ENCODE measurements at regions not wholly inside any gene's neighbourhood (a gene's known extent, or its start where the extent isn't known, plus 50 kb on each side); places are given as distances from the start of the nearest gene placed in this dataset.

GRCh38 chr2:205878999-205879762 lies 196.9 kb downstream of the NRP2 start:
- Histone ChIP-seq H4K20me1 (ENCODE audit: low read depth) (no peaks in the 10 kb centered on the region), H3K4me2 (no peak overlapping the region), H3K27me3 (no peaks in the 10 kb centered on the region), H2AFZ (replicated peaks) (peak overlapping the region; percentile 60), H3K9ac (no peak overlapping the region), H3K79me2 (ENCODE audit: low read depth) (no peaks in the 10 kb centered on the region), H3K27ac (no peak overlapping the region), H3K9me3 (ENCODE audit: low read depth) (no peaks in the 10 kb centered on the region), H3K4me1 (peaks cover 16% of the 10 kb centered on the region), H3F3A (ENCODE audit: low read depth) (no peaks in the 10 kb centered on the region), H3K36me3 (no peaks in the 10 kb centered on the region), H3K4me3 (no peak overlapping the region)
- TF ChIP-seq EZH2phosphoT487 (IDR thresholded peaks at IDR 0.05) (no peak), EZH2 (IDR thresholded peaks at IDR 0.05) (no peak)
- TF ChIP-seq, protein P1, sequence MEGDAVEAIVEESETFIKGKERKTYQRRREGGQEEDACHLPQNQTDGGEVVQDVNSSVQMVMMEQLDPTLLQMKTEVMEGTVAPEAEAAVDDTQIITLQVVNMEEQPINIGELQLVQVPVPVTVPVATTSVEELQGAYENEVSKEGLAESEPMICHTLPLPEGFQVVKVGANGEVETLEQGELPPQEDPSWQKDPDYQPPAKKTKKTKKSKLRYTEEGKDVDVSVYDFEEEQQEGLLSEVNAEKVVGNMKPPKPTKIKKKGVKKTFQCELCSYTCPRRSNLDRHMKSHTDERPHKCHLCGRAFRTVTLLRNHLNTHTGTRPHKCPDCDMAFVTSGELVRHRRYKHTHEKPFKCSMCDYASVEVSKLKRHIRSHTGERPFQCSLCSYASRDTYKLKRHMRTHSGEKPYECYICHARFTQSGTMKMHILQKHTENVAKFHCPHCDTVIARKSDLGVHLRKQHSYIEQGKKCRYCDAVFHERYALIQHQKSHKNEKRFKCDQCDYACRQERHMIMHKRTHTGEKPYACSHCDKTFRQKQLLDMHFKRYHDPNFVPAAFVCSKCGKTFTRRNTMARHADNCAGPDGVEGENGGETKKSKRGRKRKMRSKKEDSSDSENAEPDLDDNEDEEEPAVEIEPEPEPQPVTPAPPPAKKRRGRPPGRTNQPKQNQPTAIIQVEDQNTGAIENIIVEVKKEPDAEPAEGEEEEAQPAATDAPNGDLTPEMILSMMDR (IDR thresholded peaks at IDR 0.05), result no peak
- peaks cover 10% of the 10 kb centered on the region for H3K4me1 Mint-ChIP-seq
- peaks cover 4% of the 10 kb centered on the region for H3K9me3 Mint-ChIP-seq
- peak overlapping the region; percentile 12 for H3K4me3 Mint-ChIP-seq
- peak overlapping the region; percentile 68 for H3K27ac Mint-ChIP-seq
- peaks cover 6% of the 10 kb centered on the region for H3K27me3 Mint-ChIP-seq (ENCODE audit: insufficient read depth, low read depth)
- H3K36me3 Mint-ChIP-seq, result no peaks in the 10 kb centered on the region
- DNase-seq (ENCODE audit: low spot score), result peak; percentile 38

DNA sequence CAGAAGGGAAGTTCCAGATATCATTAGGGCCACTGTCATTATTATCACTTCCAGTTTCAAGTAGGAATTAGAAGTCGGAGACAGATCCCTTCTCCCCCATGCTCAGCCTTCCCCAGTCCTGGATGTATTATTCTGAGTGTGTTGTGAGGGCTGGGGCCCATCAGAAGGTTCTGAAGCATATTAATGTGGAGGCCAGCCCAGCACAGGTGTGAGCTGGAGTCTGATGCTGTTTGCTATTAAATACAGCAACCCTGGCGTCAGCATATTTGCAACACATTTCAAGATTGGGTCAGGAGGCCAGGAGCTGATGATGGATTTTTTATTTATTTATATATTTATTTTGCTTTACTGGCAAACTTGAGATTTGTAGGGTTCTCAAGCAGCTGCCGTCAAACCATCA lies 195.2 kb downstream of the NRP2 start:
- peaks cover 5% of the 10 kb centered on the region for H3K27me3 Mint-ChIP-seq (ENCODE audit: insufficient read depth, low read depth)

DNA sequence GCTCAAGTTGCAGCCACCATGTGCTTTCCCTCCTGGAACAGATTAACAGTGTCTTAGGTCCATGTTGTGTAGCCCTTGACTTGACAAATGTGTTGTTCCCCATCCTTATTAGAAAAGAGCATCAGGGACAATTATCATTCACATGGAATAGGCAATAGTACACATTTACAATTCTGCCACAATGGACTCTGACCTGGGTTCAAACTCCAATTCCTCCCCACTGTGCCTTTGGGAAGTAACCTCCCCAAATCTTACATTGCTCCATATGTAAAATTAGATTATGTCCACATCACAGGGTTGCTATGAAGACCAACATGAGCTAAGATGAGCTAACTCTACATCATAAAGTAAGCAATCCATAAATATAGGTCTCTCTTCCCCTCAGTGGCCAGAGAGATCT lies 193.8 kb downstream of the NRP2 start:
- Histone ChIP-seq H3K9me3 (ENCODE audit: low read depth) (no peaks in the 10 kb centered on the region), H3F3A (ENCODE audit: low read depth) (no peaks in the 10 kb centered on the region), H3K4me1 (peaks cover 14% of the 10 kb centered on the region), H3K36me3 (no peaks in the 10 kb centered on the region), H3K4me2 (no peak overlapping the region), H3K27me3 (no peaks in the 10 kb centered on the region), H3K79me2 (ENCODE audit: low read depth) (no peaks in the 10 kb centered on the region), H3K9ac (no peak overlapping the region), H2AFZ (replicated peaks) (no peak overlapping the region), H3K4me3 (no peak overlapping the region), H3K27ac (no peak overlapping the region), H4K20me1 (ENCODE audit: low read depth) (no peaks in the 10 kb centered on the region)
- TF ChIP-seq, protein P1 (IDR thresholded peaks at IDR 0.05), result no peak
- TF ChIP-seq EZH2 (IDR thresholded peaks at IDR 0.05), result no peak
- no peak for TF ChIP-seq EZH2phosphoT487 (IDR thresholded peaks at IDR 0.05)
- peaks cover 6% of the 10 kb centered on the region for H3K9me3 Mint-ChIP-seq
- H3K27ac Mint-ChIP-seq, result no peak overlapping the region
- H3K4me1 Mint-ChIP-seq, result peaks cover 10% of the 10 kb centered on the region
- peaks cover 5% of the 10 kb centered on the region for H3K27me3 Mint-ChIP-seq (ENCODE audit: insufficient read depth, low read depth)
- H3K36me3 Mint-ChIP-seq, result no peaks in the 10 kb centered on the region
- H3K4me3 Mint-ChIP-seq, result no peak overlapping the region
- no peak for DNase-seq (ENCODE audit: low spot score)

More for the DNA sequence above, 195.2 kb downstream of the NRP2 start:
- no peak overlapping the region for H3K4me3 ChIP-seq
- TF ChIP-seq, protein P1 (IDR thresholded peaks at IDR 0.05), result no peak
- H3K36me3 Mint-ChIP-seq, result no peaks in the 10 kb centered on the region
- no peaks in the 10 kb centered on the region for H3K27me3 ChIP-seq
- no peaks in the 10 kb centered on the region for H3K9me3 ChIP-seq (ENCODE audit: low read depth)
- H3K79me2 ChIP-seq (ENCODE audit: low read depth), result no peaks in the 10 kb centered on the region
- no peaks in the 10 kb centered on the region for H3K36me3 ChIP-seq
- peaks cover 6% of the 10 kb centered on the region for H3K9me3 Mint-ChIP-seq
- H3K27ac ChIP-seq, result no peak overlapping the region
- H3K4me2 ChIP-seq, result no peak overlapping the region
- peaks cover 10% of the 10 kb centered on the region for H3K4me1 Mint-ChIP-seq
- no peaks in the 10 kb centered on the region for H3F3A ChIP-seq (ENCODE audit: low read depth)
- DNase-seq (ENCODE audit: low spot score), result no peak
- no peak overlapping the region for H3K9ac ChIP-seq
- no peak overlapping the region for H3K27ac Mint-ChIP-seq
- no peak overlapping the region for H2AFZ ChIP-seq (replicated peaks)
- H3K4me3 Mint-ChIP-seq, result no peak overlapping the region
- peaks cover 13% of the 10 kb centered on the region for H3K4me1 ChIP-seq
- H4K20me1 ChIP-seq (ENCODE audit: low read depth), result no peaks in the 10 kb centered on the region
